IMR-90 (cell line): ENCODE measurements at regions not wholly inside any gene's neighbourhood (a gene's known extent, or its start where the extent isn't known, plus 50 kb on each side); places are given as distances from the start of the nearest gene placed in this dataset.

ENCODE experiments used
- ATAC-seq: fragments of 200-7000 bp; cut with Tn5 transposase; 2 replicates; pipeline ENCODE4 v1.9.1; 2020; ENCODE audit warnings: low read depth, mild to moderate bottlenecking, moderate library complexity
- BruUV-seq: library from RNA; stranded (reverse); fragments of 400-500 nt; replicated peaks from 2 replicates; lab custom pipeline; 2021; lab: Mats Ljungman, UMichigan
- CTCF ChIA-PET: fragments of 300-600 bp; formaldehyde crosslinking; extraction: SDS; loops from one replicate; lab custom pipeline; 2021; ENCODE audit warnings: antibody characterized with exemption; lab: Yijun Ruan, JAX
- POLR2A ChIA-PET: fragments of 300-600 bp; sonication (Branson Sonifier 250); formaldehyde crosslinking; loops from one replicate; lab custom pipeline; 2022; ENCODE audit warnings: antibody characterized with exemption; ENCODE audit not compliant: unreplicated experiment; lab: Charles Lee
- DNase-seq: peaks from one replicate; pipeline ENCODE4 v3.0.0; 2013
- H2AFZ ChIP-seq: replicated peaks from 2 replicates; pipeline ENCODE3; 2013; ENCODE audit warnings: low read length, mild to moderate bottlenecking; ENCODE audit not compliant: poor library complexity
- H2AK5ac ChIP-seq: 2 replicates; pipeline ENCODE4 v1.6.1; 2013; ENCODE audit warnings: low read depth, low read length, inconsistent platforms
- H2AK9ac ChIP-seq: replicated peaks from 2 replicates; pipeline ENCODE3; 2013; ENCODE audit warnings: mild to moderate bottlenecking, low read depth, low read length, moderate library complexity; ENCODE audit not compliant: poor library complexity
- H2BK120ac ChIP-seq: 2 replicates; pipeline ENCODE4 v1.6.1; 2013; ENCODE audit warnings: low read depth, low read length, inconsistent platforms
- H2BK15ac ChIP-seq: 3 replicates; pipeline ENCODE4 v1.6.1; 2013; ENCODE audit warnings: low read depth, low read length, inconsistent platforms
- H2BK20ac ChIP-seq: 2 replicates; pipeline ENCODE4 v1.6.1; 2013; ENCODE audit warnings: low read depth, mild to moderate bottlenecking, inconsistent platforms, low read length, moderate library complexity
- H2BK5ac ChIP-seq: 2 replicates; pipeline ENCODE4 v1.6.1; 2013; ENCODE audit warnings: mild to moderate bottlenecking, low read depth, low read length, inconsistent platforms; ENCODE audit not compliant: poor library complexity, severe bottlenecking
- H3K14ac ChIP-seq: replicated peaks from 2 replicates; pipeline ENCODE4 v1.6.1; 2013; ENCODE audit warnings: low read depth, low read length, inconsistent platforms
- H3K18ac ChIP-seq: 2 replicates; pipeline ENCODE4 v1.6.1; 2013; ENCODE audit warnings: low read depth, low read length, control low read depth
- H3K23ac ChIP-seq: 2 replicates; pipeline ENCODE4 v1.6.1; 2013; ENCODE audit warnings: low read depth, low read length, inconsistent platforms
- H3K27ac ChIP-seq: 2 replicates; pipeline ENCODE4 v1.5.1; 2013; ENCODE audit warnings: mild to moderate bottlenecking, control low read depth, low read length; ENCODE audit not compliant: insufficient read depth
- H3K27me3 ChIP-seq: 2 replicates; pipeline ENCODE4 v1.6.1; 2013; ENCODE audit warnings: low read length; ENCODE audit not compliant: control insufficient read depth, insufficient read depth
- H3K36me3 ChIP-seq: 2 replicates; pipeline ENCODE4 v1.6.1; 2013; ENCODE audit warnings: low read length, mixed read lengths; ENCODE audit not compliant: control insufficient read depth, insufficient read depth
- H3K4ac ChIP-seq: 2 replicates; pipeline ENCODE4 v1.6.1; 2013; ENCODE audit warnings: low read depth, low read length, inconsistent platforms
- H3K4me1 ChIP-seq: 2 replicates; pipeline ENCODE4 v1.6.1; 2013; ENCODE audit warnings: low read length, mixed read lengths; ENCODE audit not compliant: control insufficient read depth, insufficient read depth
- H3K4me2 ChIP-seq: 2 replicates; pipeline ENCODE4 v1.6.1; 2013; ENCODE audit warnings: low read depth, mild to moderate bottlenecking, control low read depth, low read length, moderate library complexity
- H3K4me3 ChIP-seq: 2 replicates; pipeline ENCODE4 v1.5.1; 2013; ENCODE audit warnings: low read depth, mild to moderate bottlenecking, control low read depth, low read length, moderate library complexity; ENCODE audit not compliant: insufficient read depth
- H3K56ac ChIP-seq: 2 replicates; pipeline ENCODE4 v1.6.1; 2013; ENCODE audit warnings: low read length, inconsistent platforms; ENCODE audit not compliant: insufficient read depth; ENCODE audit errors: extremely low read depth
- H3K79me1 ChIP-seq, 2 experiments: 2 replicates each; pipeline ENCODE4 v1.6.1; 2013; ENCODE audit warnings: low read length in 2 of 2, inconsistent platforms in 1 of 2, low read depth in 1 of 2
- H3K9ac ChIP-seq: 2 replicates; pipeline ENCODE4 v1.6.1; 2013; ENCODE audit warnings: low read depth, low read length, control low read depth
- H3K9me1 ChIP-seq: 2 replicates; pipeline ENCODE4 v1.6.1; 2013; ENCODE audit warnings: low read length, inconsistent platforms; ENCODE audit not compliant: insufficient read depth
- H3K9me3 ChIP-seq: 2 replicates; pipeline ENCODE4 v1.6.1; 2013; ENCODE audit warnings: low read length; ENCODE audit not compliant: control insufficient read depth, insufficient read depth
- H4K20me1 ChIP-seq: 2 replicates; pipeline ENCODE4 v1.6.1; 2013; ENCODE audit warnings: low read length, inconsistent platforms; ENCODE audit not compliant: insufficient read depth
- H4K5ac ChIP-seq: 2 replicates; pipeline ENCODE4 v1.6.1; 2013; ENCODE audit warnings: mild to moderate bottlenecking, low read depth, low read length, control low read depth
- H4K8ac ChIP-seq, 2 experiments: 2 replicates each; pipeline ENCODE4 v1.6.1; 2013; ENCODE audit warnings: low read depth in 2 of 2, low read length in 2 of 2, control low read depth in 1 of 2, inconsistent platforms in 1 of 2
- H4K91ac ChIP-seq: 2 replicates; pipeline ENCODE4 v1.6.1; 2013; ENCODE audit warnings: low read depth, low read length, inconsistent platforms; ENCODE audit not compliant: insufficient read depth
- POLR2A ChIP-seq: IDR thresholded peaks from 2 replicates; pipeline ENCODE4 v1.6.1; 2012; ENCODE audit warnings: mild to moderate bottlenecking, low read depth, low read length
- RAD21 ChIP-seq: IDR thresholded peaks from 2 replicates; pipeline ENCODE4 v1.6.1; 2012; ENCODE audit warnings: low read length, improper control_type of control experiment
- USF2 ChIP-seq: fragments of 150-350 bp; IDR thresholded peaks from 2 replicates; pipeline ENCODE4 v1.6.1; 2017; ENCODE audit warnings: mild to moderate bottlenecking, antibody characterized with exemption, low read length, low read depth
- WGBS, 2 experiments: methylation state at CpG; one replicate each; pipeline versions ENCODE4 v1.1.5 to v1.1.7; 2013; ENCODE audit warnings: missing lambda C conversion rate in 2 of 2; ENCODE audit not compliant: insufficient read length in 1 of 2; ENCODE audit errors: extremely low coverage in 2 of 2; 5-methylcytosine and 5-hydroxymethylcytosine counted together
- dilution Hi-C: fragments of 300-500 bp; cut with HindIII; formaldehyde crosslinking; loops from one replicate; pipeline ENCODE4 v1.14.3; 2018; ENCODE audit warnings: low sequenced_read_pairs; ENCODE audit not compliant: unreplicated experiment
- in situ Hi-C: fragments of 300-500 bp; cut with MboI; formaldehyde crosslinking; loops from 3 replicates; pipeline ENCODE4 v1.14.3; 2019; ENCODE audit warnings: low sequenced_read_pairs, inconsistent platforms, mixed read lengths
- intact Hi-C: fragments of 100-400 bp; cut with micrococcal nuclease; formaldehyde crosslinking; loops from 2 replicates; pipeline ENCODE4 v1.10.0; 2022

DNA sequence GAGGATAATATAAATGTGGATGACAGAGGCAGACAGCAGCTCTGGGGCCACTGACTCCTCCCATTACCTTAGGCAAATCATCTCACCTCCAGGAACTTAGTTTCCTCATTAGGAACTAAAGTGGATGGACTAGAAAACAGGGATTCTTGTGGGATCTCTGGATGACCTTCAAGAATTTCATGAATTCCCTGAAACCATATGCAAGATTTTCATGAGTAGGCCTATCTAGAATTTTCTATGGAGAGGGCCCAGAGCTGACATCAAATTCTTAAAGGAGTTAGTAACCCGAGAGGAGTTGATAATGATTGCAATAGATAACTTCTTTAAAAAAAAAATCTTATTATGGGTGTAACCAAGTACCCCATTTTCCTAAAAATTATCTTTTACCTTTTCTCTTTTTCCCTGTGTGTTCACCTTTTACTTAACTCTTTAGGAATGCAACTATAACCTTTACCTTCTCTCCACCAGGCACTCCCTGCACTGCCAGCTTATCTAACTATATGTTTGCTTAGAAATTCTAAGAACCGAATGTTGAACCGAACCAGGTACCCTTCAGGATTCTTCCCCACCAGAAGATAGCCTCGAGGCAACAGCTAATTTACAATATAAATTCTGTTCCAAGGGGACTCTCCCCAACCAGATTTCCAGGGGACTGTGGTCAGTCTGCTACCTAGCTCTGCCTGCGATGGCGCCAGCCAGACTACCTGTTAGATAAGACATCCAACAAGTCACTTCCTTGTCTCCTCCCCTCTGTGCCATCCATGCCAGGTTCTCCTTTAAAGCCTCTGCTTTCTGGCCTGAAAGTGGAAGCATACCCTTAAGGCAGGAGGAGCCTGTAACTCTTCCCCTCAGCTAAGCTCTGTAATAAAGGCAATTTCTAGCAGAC, 86.0 kb downstream of the GCNT4 start:
- ATAC-seq = no peak
- Histone ChIP-seq H2BK120ac (no peak overlapping the region), H4K20me1 (no peaks in the 10 kb centered on the region), H3K4me1 (no peaks in the 10 kb centered on the region), H3K9ac (no peak overlapping the region), H3K9me1 (no peaks in the 10 kb centered on the region), H3K14ac (no peak overlapping the region), H4K8ac (no peak overlapping the region), H2AK5ac (no peak overlapping the region), H2BK5ac (no peak overlapping the region), H2BK15ac (no peak overlapping the region; the same call in 2 of the 3 replicates), H2AK9ac (no peak overlapping the region), H4K91ac (0 out of 2 replicates have a peak overlapping the region, but pooled peaks have one; percentile 24), H3K27ac (no peak overlapping the region), H3K27me3 (no peaks in the 10 kb centered on the region), H3K23ac (no peak overlapping the region), H3K4me2 (no peak overlapping the region), H3K18ac (peak overlapping the region; percentile 23; the same call in 1 of the 2 replicates), H3K4me3 (no peak overlapping the region), H2AFZ (no peak overlapping the region), H3K56ac (no peak overlapping the region), H4K5ac (0 out of 2 replicates have a peak overlapping the region, but pooled peaks have one; percentile 29), H3K36me3 (no peaks in the 10 kb centered on the region), H3K4ac (no peak overlapping the region), H3K9me3 (no peaks in the 10 kb centered on the region), H3K79me1 (no peaks in the 10 kb centered on the region), H2BK20ac (no peak overlapping the region)
- WGBS, 2 experiments = 83% methylated on average over 2 of the region's 6 CpGs; no CpG with 5 or more reads in 1 of the 2 experiments
- dilution Hi-C loops = no loop called here
- TF ChIP-seq RAD21 (no peak), POLR2A (no peak), USF2 (no peak)
- in situ Hi-C loops = no loop called here
- intact Hi-C loops = no loop called here
- ChIA-PET POLR2A (no interaction called here), CTCF (no interaction called here)
- peak; percentile 16 for DNase-seq
- no TSS peak for BruUV-seq
